Activated naive CD8-positive, alpha-beta T cell treated with anti-CD3 and anti-CD28 coated beads, Interleukin-2, amount 50 U/mL, for 24 hours (primary cell): ENCODE measurements at regions not wholly inside any gene's neighbourhood (a gene's known extent, or its start where the extent isn't known, plus 50 kb on each side); places are given as distances from the start of the nearest gene placed in this dataset.

ENCODE experiments used
- ATAC-seq: fragments of 150-1000 bp; cut with Tn5 transposase; one replicate; pipeline ENCODE4 v1.10.0; 2021
- DNase-seq: peaks from one replicate; pipeline ENCODE4 v3.0.0; 2021
- H3K27ac Mint-ChIP-seq: one replicate; pipeline ENCODE4 v1.8.0; 2021; ENCODE audit warnings: mild to moderate bottlenecking, mixed read lengths
- H3K27me3 Mint-ChIP-seq: one replicate; pipeline ENCODE4 v1.8.0; 2021; ENCODE audit warnings: mixed read lengths
- H3K36me3 Mint-ChIP-seq: one replicate; pipeline ENCODE4 v1.8.0; 2021; ENCODE audit warnings: low read depth, mixed read lengths
- H3K4me1 Mint-ChIP-seq: one replicate; pipeline ENCODE4 v1.8.0; 2021; ENCODE audit warnings: mixed read lengths
- H3K4me3 Mint-ChIP-seq: one replicate; pipeline ENCODE4 v1.8.0; 2021; ENCODE audit warnings: mild to moderate bottlenecking, moderate library complexity, mixed read lengths
- H3K9me3 Mint-ChIP-seq: one replicate; pipeline ENCODE4 v1.8.0; 2021; ENCODE audit warnings: mixed read lengths

DNA sequence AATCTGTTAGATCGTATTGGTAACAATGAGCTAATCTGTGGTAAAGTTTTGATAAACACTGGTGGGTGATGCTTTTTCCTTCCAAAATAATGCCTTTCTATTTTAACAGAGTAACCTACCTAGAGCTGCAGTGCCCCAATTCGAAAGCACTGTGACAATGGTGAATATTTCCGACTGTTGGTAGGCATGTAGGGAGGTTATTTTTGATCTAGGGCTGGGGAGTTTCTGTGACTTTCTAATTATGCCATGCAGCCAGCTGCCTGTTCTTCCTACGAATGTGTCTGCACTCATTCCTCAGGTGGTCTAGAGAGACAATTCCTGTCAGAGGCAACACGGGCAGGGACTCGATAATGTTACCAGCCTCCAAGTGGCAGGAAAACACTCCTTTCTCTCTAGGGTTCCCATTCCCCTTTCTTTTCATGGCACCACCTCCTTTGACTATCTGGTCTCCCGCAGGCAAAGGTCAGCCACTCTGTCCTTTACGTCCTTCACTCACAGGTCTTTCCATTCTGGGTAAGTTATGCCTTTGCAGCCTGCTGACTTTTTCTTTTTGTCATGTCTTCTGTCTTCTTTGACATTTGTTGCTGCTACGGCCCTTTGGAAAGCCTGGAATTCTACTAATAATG, 167.2 kb upstream of the MGAT5 start:
- ATAC-seq (no peak), DNase-seq (no peak)
- H3K36me3 Mint-ChIP-seq: no peaks in the 10 kb centered on the region
- no peaks in the 10 kb centered on the region for H3K4me1 Mint-ChIP-seq
- H3K27me3 Mint-ChIP-seq: peaks cover 4% of the 10 kb centered on the region
- no peak overlapping the region for H3K4me3 Mint-ChIP-seq
- H3K9me3 Mint-ChIP-seq: no peaks in the 10 kb centered on the region
- H3K27ac Mint-ChIP-seq: no peak overlapping the region

DNA sequence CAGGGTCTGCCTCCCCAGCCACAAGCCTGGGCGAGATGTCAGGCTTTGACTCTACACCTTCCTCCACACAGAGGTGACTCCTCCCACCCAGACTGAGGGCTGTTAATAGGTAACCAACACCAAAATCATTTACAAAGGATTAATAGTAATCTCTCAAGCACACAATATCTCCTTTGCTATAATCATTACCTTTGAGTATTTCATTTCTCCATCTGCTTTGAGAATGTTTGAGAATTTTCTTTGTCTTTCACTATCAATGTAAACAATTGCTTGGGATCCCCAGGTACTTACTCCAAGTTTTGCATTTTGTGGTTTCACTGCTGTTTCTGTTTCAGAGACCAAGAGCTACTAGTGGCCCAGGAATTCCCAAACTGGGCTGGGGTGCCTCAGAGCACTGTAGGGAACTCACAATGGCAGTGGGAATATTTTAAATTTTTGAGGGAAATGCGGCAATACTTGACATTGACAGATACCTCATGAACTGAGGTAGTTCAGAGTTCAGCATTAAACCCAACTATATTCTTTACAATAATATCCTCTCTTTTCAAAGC, 166.4 kb upstream of the MGAT5 start:
- no peak overlapping the region for H3K27ac Mint-ChIP-seq
- no peaks in the 10 kb centered on the region for H3K36me3 Mint-ChIP-seq
- peaks cover 4% of the 10 kb centered on the region for H3K27me3 Mint-ChIP-seq
- no peaks in the 10 kb centered on the region for H3K4me1 Mint-ChIP-seq
- no peak for ATAC-seq
- DNase-seq: no peak
- no peak overlapping the region for H3K4me3 Mint-ChIP-seq
- no peaks in the 10 kb centered on the region for H3K9me3 Mint-ChIP-seq

DNA sequence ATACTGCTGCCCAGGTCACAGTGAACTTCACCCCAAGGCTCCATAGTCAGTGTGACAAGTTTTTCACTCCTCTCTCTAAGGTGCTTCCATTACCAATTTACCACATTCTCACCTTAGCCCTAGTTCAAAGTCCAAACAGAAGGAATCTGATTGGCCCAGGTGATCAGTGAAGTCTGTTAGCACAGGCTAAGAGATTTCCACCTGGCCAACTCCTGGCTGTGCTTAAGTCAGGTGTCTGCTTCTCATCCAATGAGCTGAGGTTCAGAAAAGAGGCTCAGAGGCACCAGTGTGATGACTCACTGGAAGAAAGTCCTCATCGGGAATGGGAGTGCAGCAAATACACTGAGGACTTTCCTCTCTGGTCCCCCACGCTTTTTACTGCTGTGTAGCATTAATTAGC, 164.4 kb upstream of the MGAT5 start:
- DNase-seq: no peak
- H3K36me3 Mint-ChIP-seq: no peaks in the 10 kb centered on the region
- H3K9me3 Mint-ChIP-seq: peaks cover 3% of the 10 kb centered on the region
- no peaks in the 10 kb centered on the region for H3K4me1 Mint-ChIP-seq
- ATAC-seq: no peak
- H3K27me3 Mint-ChIP-seq: peaks cover 6% of the 10 kb centered on the region
- no peak overlapping the region for H3K27ac Mint-ChIP-seq
- no peak overlapping the region for H3K4me3 Mint-ChIP-seq

DNA sequence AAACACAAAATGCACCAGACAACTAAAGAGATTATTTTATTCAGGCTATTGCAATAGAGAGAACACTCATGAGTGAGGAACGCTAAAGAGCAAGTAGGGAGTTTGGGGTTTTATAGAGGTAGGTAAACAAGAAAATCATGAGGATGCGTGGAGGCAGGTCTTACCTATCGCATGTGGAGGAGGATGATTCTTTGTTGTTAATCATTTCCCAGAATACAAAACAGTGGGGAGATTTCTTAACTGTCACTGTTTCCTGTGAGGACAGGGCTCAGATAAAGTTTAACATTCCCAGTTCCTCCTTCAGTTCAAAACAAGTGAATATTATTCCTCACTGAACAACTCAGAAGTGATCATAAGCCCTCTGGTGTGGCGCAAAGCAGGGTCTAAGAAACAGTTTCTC, 156.1 kb upstream of the MGAT5 start:
- no peak overlapping the region for H3K4me3 Mint-ChIP-seq
- H3K27me3 Mint-ChIP-seq: peaks cover 10% of the 10 kb centered on the region
- H3K27ac Mint-ChIP-seq: no peak overlapping the region
- ATAC-seq: no peak
- peaks cover 2% of the 10 kb centered on the region for H3K36me3 Mint-ChIP-seq
- peaks cover 8% of the 10 kb centered on the region for H3K9me3 Mint-ChIP-seq
- no peak for DNase-seq
- H3K4me1 Mint-ChIP-seq: no peaks in the 10 kb centered on the region

DNA sequence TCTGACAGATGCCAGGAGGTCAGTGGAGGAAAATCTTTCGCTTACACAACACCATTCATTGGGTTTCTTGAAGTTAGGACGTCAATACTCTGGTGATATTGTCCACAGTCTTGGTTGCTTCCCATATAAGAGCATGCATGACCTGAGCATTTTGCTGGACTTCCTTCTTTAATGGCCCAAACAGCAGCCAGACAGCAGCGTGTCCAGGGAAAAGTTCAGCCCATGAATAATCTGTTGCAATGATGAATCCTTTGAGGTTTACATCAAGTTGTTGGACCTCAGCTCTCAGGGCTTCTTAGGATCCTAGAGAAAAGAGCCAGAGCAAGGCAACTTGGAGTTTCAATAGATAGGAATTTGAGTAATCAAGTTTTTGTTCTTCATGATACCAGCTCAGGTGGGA, 155.6 kb upstream of the MGAT5 start:
- H3K36me3 Mint-ChIP-seq: peaks cover 2% of the 10 kb centered on the region
- H3K27me3 Mint-ChIP-seq: peaks cover 10% of the 10 kb centered on the region
- ATAC-seq (no peak), DNase-seq (no peak)
- no peaks in the 10 kb centered on the region for H3K4me1 Mint-ChIP-seq
- peaks cover 8% of the 10 kb centered on the region for H3K9me3 Mint-ChIP-seq
- H3K4me3 Mint-ChIP-seq: no peak overlapping the region
- no peak overlapping the region for H3K27ac Mint-ChIP-seq

DNA sequence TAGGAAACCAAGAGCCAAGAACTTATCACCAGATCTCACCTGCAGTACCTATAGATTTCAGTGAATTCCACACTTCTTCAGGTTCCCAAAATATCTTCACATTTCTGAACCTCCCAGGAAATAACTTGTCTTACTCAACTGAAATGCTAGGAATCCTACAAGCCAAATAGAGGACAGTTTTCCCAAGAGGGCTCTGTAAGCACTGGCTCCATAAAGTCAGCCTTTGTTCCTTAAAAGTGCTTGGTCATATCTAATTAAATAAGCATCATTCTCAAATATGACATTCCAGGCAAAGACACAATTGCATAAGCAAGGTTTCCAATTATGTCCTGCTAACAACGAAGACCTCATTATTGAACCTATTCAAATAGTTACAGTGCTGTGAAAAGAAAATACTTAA, 154.6 kb upstream of the MGAT5 start:
- ATAC-seq: no peak
- Mint-ChIP-seq H3K36me3 (peaks cover 2% of the 10 kb centered on the region), H3K4me1 (peaks cover 2% of the 10 kb centered on the region), H3K27ac (no peak overlapping the region), H3K4me3 (no peak overlapping the region), H3K27me3 (peaks cover 10% of the 10 kb centered on the region), H3K9me3 (peaks cover 7% of the 10 kb centered on the region)
- DNase-seq: no peak

DNA sequence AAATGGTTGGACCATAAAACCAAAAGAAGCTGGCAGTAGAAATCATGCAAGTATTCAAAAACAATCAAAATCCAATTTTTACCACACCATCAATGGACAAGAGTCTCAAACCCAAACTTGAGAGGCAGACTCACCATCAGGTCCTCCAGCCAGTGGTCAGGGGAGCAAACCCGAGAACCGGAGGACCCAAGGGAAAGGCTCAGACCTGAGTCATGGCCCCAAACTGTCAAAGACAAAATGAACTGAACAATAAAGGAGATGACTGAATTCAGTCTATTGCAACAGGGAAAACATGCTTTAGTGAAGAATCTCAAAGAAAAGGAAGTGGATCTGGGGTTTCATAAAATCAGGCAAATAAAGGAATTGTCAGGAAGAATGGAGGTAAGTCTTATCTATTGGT, 150.7 kb upstream of the MGAT5 start:
- H3K27me3 Mint-ChIP-seq: peaks cover 2% of the 10 kb centered on the region
- H3K27ac Mint-ChIP-seq: no peak overlapping the region
- peaks cover 4% of the 10 kb centered on the region for H3K9me3 Mint-ChIP-seq
- DNase-seq: no peak
- no peak overlapping the region for H3K4me3 Mint-ChIP-seq
- ATAC-seq: no peak
- H3K4me1 Mint-ChIP-seq: peaks cover 10% of the 10 kb centered on the region
- no peaks in the 10 kb centered on the region for H3K36me3 Mint-ChIP-seq

DNA sequence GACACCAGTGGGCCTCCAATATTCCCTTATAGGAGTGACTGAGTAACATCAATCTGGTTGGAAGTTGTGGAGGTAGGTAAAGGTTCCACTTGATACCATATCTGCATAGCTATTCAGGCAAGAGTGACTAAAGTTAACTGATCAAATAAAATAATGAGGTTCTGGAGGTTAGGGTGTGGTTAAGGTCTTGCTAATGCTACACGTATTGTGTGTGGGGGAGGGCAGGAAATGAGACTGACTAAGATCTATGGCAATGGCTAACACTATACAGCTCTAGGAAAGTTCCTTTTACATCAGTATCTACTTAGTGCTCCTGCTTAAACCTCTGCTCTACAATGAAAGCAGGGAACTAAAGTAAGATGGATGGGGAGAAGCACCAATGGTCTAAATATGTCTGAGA, 149.1 kb upstream of the MGAT5 start:
- DNase-seq (peak; percentile 20), ATAC-seq (peak; percentile 97)
- H3K27me3 Mint-ChIP-seq: no peaks in the 10 kb centered on the region
- peaks cover 10% of the 10 kb centered on the region for H3K4me1 Mint-ChIP-seq
- peak overlapping the region; percentile 4 for H3K27ac Mint-ChIP-seq
- H3K9me3 Mint-ChIP-seq: peaks cover 4% of the 10 kb centered on the region
- no peak overlapping the region for H3K4me3 Mint-ChIP-seq
- no peaks in the 10 kb centered on the region for H3K36me3 Mint-ChIP-seq

DNA sequence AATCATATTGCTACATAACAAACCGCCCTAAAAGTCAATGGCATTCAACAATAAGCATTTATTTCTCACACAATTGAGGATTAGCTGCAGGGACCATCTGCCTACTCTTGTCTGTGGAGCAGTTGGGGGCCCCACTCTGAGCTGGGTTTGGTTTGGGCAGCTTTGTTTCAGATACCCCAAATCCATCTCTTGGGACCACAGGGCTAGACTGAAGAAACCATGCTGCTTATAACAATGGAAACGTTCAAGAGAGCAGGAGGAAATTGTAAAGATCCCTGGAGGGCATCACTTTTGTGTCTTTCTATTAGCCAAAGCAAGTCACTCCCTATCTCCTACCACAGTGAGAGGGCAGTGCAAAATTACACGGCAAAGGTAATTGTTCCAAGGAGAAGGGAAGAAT, 146.5 kb upstream of the MGAT5 start:
- Mint-ChIP-seq H3K4me3 (no peak overlapping the region), H3K36me3 (peaks cover 3% of the 10 kb centered on the region), H3K27ac (no peak overlapping the region)

DNA sequence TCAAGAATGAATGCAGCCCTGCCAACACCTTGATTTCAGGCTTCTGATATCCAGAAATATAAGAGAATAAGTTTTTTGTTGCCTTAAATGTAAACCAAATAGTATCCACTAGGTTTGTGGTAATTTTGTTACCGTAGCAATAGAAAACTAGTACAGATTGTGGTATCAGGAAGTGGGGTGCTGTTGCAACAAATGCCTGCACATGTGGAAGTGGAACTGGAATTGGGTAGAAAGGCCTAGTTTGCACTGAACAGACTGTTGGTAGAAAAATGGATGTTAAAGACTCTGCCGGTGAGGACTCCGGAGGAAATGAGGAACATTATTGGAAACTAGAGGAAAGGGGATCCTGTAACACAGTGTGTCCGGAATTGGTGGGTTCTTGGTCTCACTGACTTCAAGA, 145.8 kb upstream of the MGAT5 start:
- no peak overlapping the region for H3K4me3 Mint-ChIP-seq
- no peak for ATAC-seq
- DNase-seq: no peak
- no peaks in the 10 kb centered on the region for H3K27me3 Mint-ChIP-seq
- H3K9me3 Mint-ChIP-seq: peaks cover 7% of the 10 kb centered on the region
- H3K27ac Mint-ChIP-seq: no peak overlapping the region
- H3K4me1 Mint-ChIP-seq: peaks cover 10% of the 10 kb centered on the region
- peaks cover 3% of the 10 kb centered on the region for H3K36me3 Mint-ChIP-seq

More for the DNA sequence above, 146.5 kb upstream of the MGAT5 start:
- ATAC-seq: no peak
- Mint-ChIP-seq H3K4me1 (peaks cover 10% of the 10 kb centered on the region), H3K27me3 (no peaks in the 10 kb centered on the region), H3K9me3 (peaks cover 7% of the 10 kb centered on the region)
- DNase-seq: no peak

DNA sequence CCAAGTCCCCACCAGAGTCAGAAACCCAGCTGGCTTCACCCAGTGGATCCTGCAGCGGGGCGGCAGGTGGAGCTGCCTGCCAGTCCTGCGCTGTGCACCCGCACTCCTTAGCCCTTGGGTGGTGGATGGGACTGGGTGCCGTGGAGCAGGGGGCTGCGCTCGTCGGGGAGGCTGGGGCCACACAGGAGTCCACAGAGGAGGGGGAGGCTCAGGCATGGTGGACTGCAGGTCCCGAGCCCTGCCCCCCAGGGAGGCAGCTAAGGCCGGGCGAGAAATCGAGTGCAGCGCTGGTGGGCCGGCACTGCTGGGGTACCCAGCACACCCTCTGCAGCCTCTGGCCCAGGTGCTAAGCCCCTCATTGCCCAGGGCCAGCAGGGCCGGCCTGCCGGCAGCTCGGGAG, 144.6 kb upstream of the MGAT5 start:
- no peak for ATAC-seq

DNA sequence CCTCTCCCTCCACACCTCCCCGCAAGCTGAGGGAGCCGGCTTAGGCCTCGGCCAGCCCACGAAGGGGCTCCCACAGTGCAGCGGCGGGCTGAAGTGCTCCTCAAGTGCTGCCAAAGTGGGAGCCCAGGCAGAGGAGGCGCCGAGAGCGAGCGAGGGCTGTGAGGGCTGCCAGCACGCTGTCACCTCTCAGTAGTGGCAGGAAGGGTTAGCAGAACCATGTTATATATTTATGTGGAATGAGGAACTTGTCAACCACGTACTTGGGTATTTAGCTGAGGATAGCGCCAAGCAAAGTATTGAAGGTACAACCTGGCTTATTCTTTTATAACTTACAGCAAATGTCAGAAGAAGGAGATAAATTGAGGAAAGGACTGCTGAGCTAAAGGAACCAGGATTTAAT, 144.1 kb upstream of the MGAT5 start:
- H3K9me3 Mint-ChIP-seq: peaks cover 7% of the 10 kb centered on the region
- H3K36me3 Mint-ChIP-seq: peaks cover 3% of the 10 kb centered on the region
- no peak overlapping the region for H3K4me3 Mint-ChIP-seq
- no peak for DNase-seq
- no peak for ATAC-seq
- peaks cover 4% of the 10 kb centered on the region for H3K4me1 Mint-ChIP-seq
- no peaks in the 10 kb centered on the region for H3K27me3 Mint-ChIP-seq
- no peak overlapping the region for H3K27ac Mint-ChIP-seq

More for the DNA sequence above, 144.6 kb upstream of the MGAT5 start:
- Mint-ChIP-seq H3K27ac (no peak overlapping the region), H3K4me1 (peaks cover 9% of the 10 kb centered on the region), H3K36me3 (peaks cover 3% of the 10 kb centered on the region), H3K4me3 (no peak overlapping the region), H3K9me3 (peaks cover 7% of the 10 kb centered on the region), H3K27me3 (no peaks in the 10 kb centered on the region)
- no peak for DNase-seq

DNA sequence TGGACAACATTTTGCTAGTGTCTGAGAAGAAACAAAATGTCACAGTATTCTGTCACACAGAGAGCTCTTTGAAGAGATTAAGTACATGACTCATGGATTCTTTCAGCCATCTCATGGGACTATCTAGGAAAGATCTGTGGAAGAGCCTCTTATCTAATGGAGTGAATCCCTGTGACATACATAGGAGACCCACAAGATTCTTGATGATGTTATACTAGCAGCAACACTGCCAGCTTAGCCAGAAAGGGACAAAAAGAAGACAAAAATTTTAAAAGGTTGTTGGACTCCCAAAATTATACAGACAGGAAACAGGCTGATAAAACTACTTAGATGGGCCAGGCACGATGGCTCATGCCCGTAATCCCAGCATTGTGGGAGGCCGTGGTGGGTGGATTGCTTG, 143.3 kb upstream of the MGAT5 start:
- Mint-ChIP-seq H3K27ac (no peak overlapping the region), H3K4me1 (no peaks in the 10 kb centered on the region)
- DNase-seq: no peak

DNA sequence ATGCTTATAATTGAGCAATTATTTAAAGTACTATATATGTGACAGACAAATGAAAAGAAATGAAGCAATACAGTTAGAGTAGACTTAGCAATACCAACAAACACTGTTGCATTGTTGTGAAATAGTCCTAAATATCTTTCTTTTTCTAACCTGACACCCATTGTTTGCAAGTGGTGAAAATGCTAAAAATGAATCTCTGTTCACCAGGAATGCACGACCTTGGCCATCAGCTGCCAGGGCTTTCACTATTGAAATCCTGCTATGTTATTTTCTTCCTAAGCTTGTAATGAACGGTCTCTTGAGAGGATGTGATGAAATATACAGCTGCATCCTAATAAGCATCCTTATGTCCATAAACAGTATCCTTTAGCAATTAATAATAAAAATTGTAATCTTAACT, 136.2 kb upstream of the MGAT5 start:
- Mint-ChIP-seq H3K4me1 (peaks cover 29% of the 10 kb centered on the region), H3K36me3 (no peaks in the 10 kb centered on the region), H3K4me3 (no peak overlapping the region), H3K27me3 (peaks cover 2% of the 10 kb centered on the region), H3K27ac (no peak overlapping the region), H3K9me3 (no peaks in the 10 kb centered on the region)
- no peak for ATAC-seq
- no peak for DNase-seq

More for the DNA sequence above, 143.3 kb upstream of the MGAT5 start:
- Mint-ChIP-seq H3K9me3 (peaks cover 3% of the 10 kb centered on the region), H3K27me3 (no peaks in the 10 kb centered on the region), H3K36me3 (peaks cover 3% of the 10 kb centered on the region), H3K4me3 (no peak overlapping the region)
- ATAC-seq: no peak

DNA sequence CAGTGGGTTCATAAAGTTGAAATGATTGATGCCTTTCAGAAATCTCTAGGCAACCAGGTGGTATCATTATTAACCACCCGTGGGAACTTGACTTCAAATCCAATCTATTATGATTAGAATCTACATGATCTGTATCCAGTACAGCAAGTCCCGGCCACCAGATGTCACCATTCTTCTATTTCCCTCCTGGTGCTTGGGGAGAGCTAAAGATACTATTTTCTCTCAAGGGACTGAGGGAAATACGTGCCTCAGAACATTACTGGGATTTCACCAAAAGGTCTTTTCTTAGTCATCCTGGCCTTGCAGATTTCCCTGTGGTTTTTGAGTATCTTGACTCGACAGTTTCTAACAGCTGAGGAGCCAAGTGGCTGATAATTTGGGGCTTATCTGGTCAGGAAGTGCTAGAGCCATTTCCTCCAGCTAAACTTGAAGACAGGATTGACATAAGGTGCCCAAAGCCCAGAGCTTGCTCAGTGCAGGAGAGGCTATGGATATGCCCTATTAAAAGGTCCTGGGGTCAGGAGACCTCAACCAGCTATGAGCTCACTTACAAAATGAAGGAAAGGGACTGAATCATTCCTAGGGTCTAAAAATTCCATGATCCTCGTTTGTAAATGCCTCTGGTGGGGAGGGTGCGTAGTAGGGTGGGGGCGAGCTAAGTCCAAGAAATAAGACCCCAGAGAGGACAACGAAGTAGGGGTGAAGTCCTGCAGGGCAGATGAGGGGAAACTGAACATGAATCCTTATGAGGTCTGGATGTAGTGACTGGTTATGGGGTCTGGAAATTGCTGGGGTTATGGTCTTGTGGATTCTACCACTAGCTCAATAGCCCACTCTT, 135.4 kb upstream of the MGAT5 start:
- no peaks in the 10 kb centered on the region for H3K9me3 Mint-ChIP-seq
- peak; percentile 79 for DNase-seq
- ATAC-seq: peak; percentile 70
- peak overlapping the region; percentile 88 for H3K4me3 Mint-ChIP-seq
- H3K27me3 Mint-ChIP-seq: peaks cover 2% of the 10 kb centered on the region
- peak overlapping the region; percentile 53 for H3K27ac Mint-ChIP-seq
- H3K4me1 Mint-ChIP-seq: peaks cover 37% of the 10 kb centered on the region
- no peaks in the 10 kb centered on the region for H3K36me3 Mint-ChIP-seq
